Activated T-helper 1 cell treated with Interleukin-2 at 50 U/mL for 16 hours (primary cell): ENCODE measurements at regions not wholly inside any gene's neighbourhood (a gene's known extent, or its start where the extent isn't known, plus 50 kb on each side); places are given as distances from the start of the nearest gene placed in this dataset.
A peak's percentile ranks its signal among the peaks of the same experiment; 100 is the strongest.

ENCODE experiments used
- DNase-seq: peaks from one replicate; pipeline ENCODE4 v3.0.0-alpha.2; 2020; ENCODE audit warnings: low read depth

DNA sequence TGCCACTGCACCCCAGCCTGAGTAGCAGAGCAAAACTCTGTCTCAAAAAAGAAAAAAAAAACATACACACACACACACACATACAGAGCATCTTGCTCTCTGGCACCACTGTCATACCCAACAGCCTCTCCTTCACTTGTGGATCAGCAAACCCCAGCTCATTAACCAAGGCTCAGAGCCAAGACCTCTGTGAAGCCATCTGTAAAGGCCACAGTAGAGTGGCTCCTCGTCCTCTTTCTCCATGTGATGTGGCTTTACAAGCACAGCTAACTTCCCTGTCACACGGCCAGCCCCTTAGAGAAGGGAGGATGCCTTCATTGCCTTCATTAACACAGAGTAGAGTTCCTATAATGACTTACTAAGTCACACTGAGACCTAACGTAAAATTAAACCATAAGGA lies 62.7 kb upstream of the LSM14A start:
- no peak for DNase-seq

DNA sequence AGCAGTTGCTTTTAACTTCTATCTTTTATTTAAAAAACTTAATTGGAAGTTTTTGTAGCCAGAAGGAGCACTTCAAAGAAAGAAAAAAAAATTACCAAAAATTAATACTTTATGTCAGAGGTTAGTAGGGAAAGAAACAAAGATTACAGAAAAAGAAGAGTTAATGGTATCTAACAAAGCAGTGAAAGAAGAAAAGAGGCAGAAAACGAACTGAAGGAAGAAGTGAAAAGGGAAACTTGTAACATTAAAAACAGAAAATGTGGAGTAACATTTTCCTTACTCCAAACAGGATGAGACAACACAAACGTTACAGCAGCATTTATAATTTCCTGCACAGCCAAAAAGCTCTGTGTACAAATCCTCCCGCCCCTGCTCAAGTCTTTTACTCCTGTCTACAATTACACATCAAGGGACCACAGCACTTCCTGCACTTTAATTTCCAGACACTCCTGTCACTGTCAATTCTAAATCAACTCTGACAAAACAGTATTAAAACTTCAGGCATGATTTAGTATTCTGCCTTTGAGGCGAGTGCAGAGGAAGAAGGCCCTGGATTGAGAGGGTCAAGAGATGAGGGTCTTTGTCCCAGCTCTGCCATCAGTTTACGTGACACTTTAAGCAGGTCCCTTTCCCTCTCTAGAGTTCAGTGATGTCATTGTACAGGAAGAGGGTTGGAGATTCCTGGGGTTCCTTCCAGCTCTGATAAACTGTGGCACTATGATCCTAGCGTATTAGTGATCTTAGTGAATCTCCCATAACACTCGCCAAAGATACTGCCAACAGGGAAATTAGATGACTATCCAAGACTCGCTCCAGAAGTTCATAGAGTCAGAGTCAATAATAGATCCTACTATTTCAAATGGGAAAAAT lies 53.2 kb upstream of the LSM14A start:
- DNase-seq: no peak

DNA sequence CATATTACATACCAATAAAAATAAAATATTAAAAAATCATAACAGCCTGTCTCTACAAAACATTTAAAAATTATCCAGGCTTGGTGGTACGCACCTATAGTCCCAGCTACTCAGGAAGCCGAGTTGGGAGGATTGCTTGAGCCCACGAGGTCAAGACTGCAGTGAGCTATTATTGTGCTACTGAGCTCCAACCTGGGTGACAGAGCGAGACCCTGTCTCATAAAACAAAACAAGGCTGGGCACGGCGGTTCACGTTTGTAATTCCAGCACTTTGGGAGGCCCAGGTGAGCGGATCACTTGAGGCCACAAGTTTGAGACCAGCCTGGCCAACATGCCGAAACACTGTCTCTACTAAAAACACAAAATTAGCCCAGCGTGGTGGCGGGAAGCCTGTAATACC lies 52.2 kb upstream of the LSM14A start:
- DNase-seq: no peak

DNA sequence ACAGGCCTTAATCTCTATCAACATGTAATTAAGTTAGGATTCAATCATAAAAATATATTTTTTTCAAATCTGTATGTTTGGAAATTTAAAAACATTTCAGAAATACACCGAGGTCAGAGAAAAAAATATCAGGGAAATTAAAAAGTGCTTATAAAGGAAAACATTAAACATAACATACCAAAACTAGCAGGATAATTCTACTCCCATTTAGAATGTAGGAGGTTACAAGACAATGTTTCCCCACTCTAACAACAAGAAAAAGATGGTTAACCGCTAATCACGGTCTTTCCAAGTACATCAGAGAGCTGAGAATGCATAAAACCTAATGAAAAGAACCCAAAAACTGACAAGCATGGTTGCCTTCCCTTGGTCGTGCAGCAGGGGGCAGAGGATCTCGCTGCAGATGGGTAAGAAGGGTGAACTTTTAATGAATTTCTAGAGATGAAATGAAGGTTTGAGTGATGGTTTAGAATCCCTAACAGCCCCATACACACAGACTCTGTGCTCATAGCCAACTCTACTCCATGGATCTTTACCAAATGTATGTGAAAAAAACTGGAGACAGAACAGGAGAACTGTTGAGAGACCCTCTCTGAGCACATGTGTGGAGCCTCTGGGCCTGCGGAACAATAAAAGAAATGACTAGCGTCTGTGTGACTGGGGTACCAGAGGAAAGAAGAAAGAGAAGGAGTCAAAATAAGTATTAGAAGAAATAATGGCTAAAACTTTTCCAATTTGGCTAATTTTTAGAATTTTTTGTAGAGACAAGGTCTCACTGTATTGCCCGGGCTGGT lies 51.3 kb upstream of the LSM14A start:
- DNase-seq: peak; percentile 16
